Upper lobe of left lung (tissue), 4 donors: ENCODE measurements at regions not wholly inside any gene's neighbourhood (a gene's known extent, or its start where the extent isn't known, plus 50 kb on each side); places are given as distances from the start of the nearest gene placed in this dataset.

ENCODE experiments used
- CTCF ChIP-seq, 6 experiments: fragments of 450-650 bp in 4 of 6; fragments of 200-600 bp in 2 of 6; sonication (generic) in 2 of 6; IDR thresholded peaks; one replicate each; pipeline ENCODE4 v1.5.1; 2016 to 2019; ENCODE audit warnings: antibody characterized with exemption in 6 of 6
- EP300 ChIP-seq, 4 donors: sonication (generic); formaldehyde crosslinking; IDR thresholded peaks; one replicate each; pipeline ENCODE4 v1.5.1; 2017; ENCODE audit warnings: antibody characterized with exemption in 4 of 4, control low read depth in 2 of 4
- POLR2A ChIP-seq, 4 donors: fragments of 450-650 bp; IDR thresholded peaks; one replicate each; pipeline ENCODE4 v1.5.1; 2016 to 2017; ENCODE audit warnings: antibody characterized with exemption in 4 of 4, mild to moderate bottlenecking in 2 of 4
- POLR2AphosphoS5 ChIP-seq, 2 donors: sonication (generic); formaldehyde crosslinking; IDR thresholded peaks; one replicate each; pipeline ENCODE4 v1.5.1; 2017; ENCODE audit warnings: antibody characterized with exemption in 2 of 2

GRCh38 chr15:70576276-70576675 is 187.1 kb downstream of the UACA start:
- no peak for TF ChIP-seq CTCF (IDR thresholded peaks at IDR 0.05)
- no peak for TF ChIP-seq POLR2A (IDR thresholded peaks at IDR 0.05)
- TF ChIP-seq POLR2AphosphoS5 (IDR thresholded peaks at IDR 0.05) = no peak
- TF ChIP-seq EP300 (IDR thresholded peaks at IDR 0.05) = no peak
